ENCODE measurements at regions not wholly inside any gene's neighbourhood (a gene's known extent, or its start where the extent isn't known, plus 50 kb on each side); places are given as distances from the start of the nearest gene placed in this dataset.

DNA sequence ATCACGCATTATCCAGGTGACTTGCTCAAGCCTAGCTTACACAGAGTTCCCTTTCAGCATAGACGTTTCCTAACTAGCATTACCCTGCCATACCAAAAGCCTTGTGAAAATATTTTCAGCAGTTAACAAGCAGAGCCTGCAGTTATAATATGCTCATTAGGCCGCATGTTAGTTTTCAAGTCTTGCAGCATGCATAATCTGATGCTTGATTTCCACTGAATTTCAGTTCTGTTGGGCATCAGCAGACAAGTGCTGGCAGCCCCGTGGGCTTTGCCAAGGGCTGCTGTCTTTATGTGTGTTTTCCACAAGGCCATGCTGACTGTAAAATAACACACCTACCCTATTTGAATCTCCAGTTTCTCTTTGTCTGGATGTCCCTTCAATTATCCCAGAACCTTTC lies 491.0 kb upstream of the WWC1 start:
- H3K4me1 ChIP-seq (ENCODE audit: control insufficient read depth, insufficient read depth, low read length) = no peaks in the 10 kb centered on the region
- SMC1A ChIA-PET (ENCODE audit: uncharacterized antibody, unreplicated experiment) = no interaction called here
- intact Hi-C loops (cut with micrococcal nuclease; ENCODE audit: unreplicated experiment) (no loop called here), in situ Hi-C loops (cut with MboI) (no loop called here)
- H2AFZ ChIP-seq (ENCODE audit: control insufficient read depth, low read depth, low read length) = no peak overlapping the region
- no TSS peak for BruUV-seq (replicated peaks)
- no peak overlapping the region for H3K4me2 ChIP-seq (ENCODE audit: control insufficient read depth, insufficient read depth)
- DNase-seq (ENCODE audit: low read depth, low spot score) (no peak), ATAC-seq (no peak), FAIRE-seq (no peak)
- no peak overlapping the region for H3K27ac ChIP-seq (ENCODE audit: control insufficient read depth, insufficient read depth)
- no peaks in the 10 kb centered on the region for H3K9me3 ChIP-seq (replicated peaks; ENCODE audit: control insufficient read depth, insufficient read depth, low read length)
- RAD21 ChIA-PET (ENCODE audit: unreplicated experiment) = no interaction called here
- no peaks in the 10 kb centered on the region for H3K36me3 ChIP-seq (ENCODE audit: control insufficient read depth in 2 of 2, insufficient read depth in 2 of 2, low read length in 1 of 2)
- TF ChIP-seq RELA (IDR thresholded peaks at IDR 0.05; ENCODE audit: borderline replicate concordance, partially characterized antibody) (no peak), ZNF24 (IDR thresholded peaks at IDR 0.05) (no peak)
- H3K9ac ChIP-seq (ENCODE audit: control insufficient read depth, insufficient read depth, low read length) = no peak overlapping the region
- H3K79me2 ChIP-seq (ENCODE audit: control insufficient read depth, insufficient read depth, low read length) = no peaks in the 10 kb centered on the region
- no peak overlapping the region for H3K4me3 ChIP-seq
- POLR2A ChIA-PET = no interaction called here
- 36% methylated on average over 4 of the region's 4 CpGs for WGBS (ENCODE audit: insufficient coverage, insufficient replicate concordance, low lambda C conversion rate, missing lambda C conversion rate)
- CTCF ChIA-PET = no interaction called here
- H3K27me3 ChIP-seq (replicated peaks in 1 of 2; ENCODE audit: control insufficient read depth in 2 of 2, insufficient read depth in 2 of 2, low read length in 1 of 2) = no peaks in the 10 kb centered on the region; a peak in 2 of 4 replicates
- H4K20me1 ChIP-seq (ENCODE audit: control insufficient read depth, insufficient read depth) = no peaks in the 10 kb centered on the region

DNA sequence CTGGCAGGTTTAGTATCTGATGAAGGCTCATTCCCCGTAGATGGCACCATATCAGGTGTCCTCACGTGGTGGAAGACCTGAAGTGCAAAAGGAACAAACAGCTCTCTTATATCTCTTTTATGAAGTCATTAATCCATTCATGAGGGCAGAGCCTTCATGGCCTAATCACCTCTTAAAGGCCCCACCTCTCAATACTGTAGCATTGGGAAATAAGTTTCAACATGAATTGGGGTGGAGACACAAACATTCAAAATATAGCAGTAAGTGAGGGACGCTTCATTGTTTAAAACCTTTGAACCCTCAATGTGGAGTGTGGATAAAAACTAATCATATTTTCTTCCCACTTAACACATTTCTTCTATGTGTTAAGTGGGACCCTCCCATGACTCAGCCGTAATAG lies 489.4 kb upstream of the WWC1 start:
- ChIA-PET RAD21 (ENCODE audit: unreplicated experiment) (no interaction called here), SMC1A (ENCODE audit: uncharacterized antibody, unreplicated experiment) (interaction anchor here (1.1 kb wide), 1 partner anchor 10 kb away, joined by 3 read pairs; no protein-coding TSS in a partner anchor), CTCF (interaction anchor here (1.1 to 1.3 kb wide), 2 partner anchors 17 to 19 kb away, joined by 3 read pairs; no protein-coding TSS in a partner anchor), POLR2A (no interaction called here)
- H3K9me3 ChIP-seq (replicated peaks; ENCODE audit: control insufficient read depth, insufficient read depth, low read length) = no peaks in the 10 kb centered on the region
- no peak overlapping the region for H3K27ac ChIP-seq (ENCODE audit: control insufficient read depth, insufficient read depth)
- no peaks in the 10 kb centered on the region for H4K20me1 ChIP-seq (ENCODE audit: control insufficient read depth, insufficient read depth)
- H3K36me3 ChIP-seq (ENCODE audit: control insufficient read depth in 2 of 2, insufficient read depth in 2 of 2, low read length in 1 of 2) = no peaks in the 10 kb centered on the region
- H3K79me2 ChIP-seq (ENCODE audit: control insufficient read depth, insufficient read depth, low read length) = no peaks in the 10 kb centered on the region
- H3K27me3 ChIP-seq (replicated peaks in 1 of 2; ENCODE audit: control insufficient read depth in 2 of 2, insufficient read depth in 2 of 2, low read length in 1 of 2) = no peaks in the 10 kb centered on the region; a peak in 1 of 4 replicates
- in situ Hi-C loops (cut with MboI) (no loop called here), intact Hi-C loops (cut with micrococcal nuclease; ENCODE audit: unreplicated experiment) (no loop called here)
- no peak overlapping the region for H3K4me2 ChIP-seq (ENCODE audit: control insufficient read depth, insufficient read depth)
- DNase-seq (ENCODE audit: low read depth, low spot score) = no peak
- no peak for TF ChIP-seq HDAC6 (IDR thresholded peaks at IDR 0.05; ENCODE audit: unreplicated experiment)
- TF ChIP-seq IKZF2 (IDR thresholded peaks at IDR 0.05) = no peak
- no peak for TF ChIP-seq CBX3 (IDR thresholded peaks at IDR 0.05; ENCODE audit: borderline replicate concordance, low read depth)
- TF ChIP-seq, protein P1, sequence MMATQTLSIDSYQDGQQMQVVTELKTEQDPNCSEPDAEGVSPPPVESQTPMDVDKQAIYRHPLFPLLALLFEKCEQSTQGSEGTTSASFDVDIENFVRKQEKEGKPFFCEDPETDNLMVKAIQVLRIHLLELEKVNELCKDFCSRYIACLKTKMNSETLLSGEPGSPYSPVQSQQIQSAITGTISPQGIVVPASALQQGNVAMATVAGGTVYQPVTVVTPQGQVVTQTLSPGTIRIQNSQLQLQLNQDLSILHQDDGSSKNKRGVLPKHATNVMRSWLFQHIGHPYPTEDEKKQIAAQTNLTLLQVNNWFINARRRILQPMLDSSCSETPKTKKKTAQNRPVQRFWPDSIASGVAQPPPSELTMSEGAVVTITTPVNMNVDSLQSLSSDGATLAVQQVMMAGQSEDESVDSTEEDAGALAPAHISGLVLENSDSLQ (IDR thresholded peaks at IDR 0.05) = no peak
- no peak for TF ChIP-seq ZNF217 (IDR thresholded peaks at IDR 0.05)
- TF ChIP-seq ZBTB11 (CRISPR knock-in tag; IDR thresholded peaks at IDR 0.05) = no peak
- no peak for TF ChIP-seq SPI1 (IDR thresholded peaks at IDR 0.05; ENCODE audit: borderline replicate concordance, insufficient read depth, low read depth, low read length)
- TF ChIP-seq TBL1XR1 (IDR thresholded peaks at IDR 0.05; ENCODE audit: low read depth, low read length) = no peak
- no peak for TF ChIP-seq ZSCAN29 (IDR thresholded peaks at IDR 0.05)
- no peak for TF ChIP-seq JUND (IDR thresholded peaks at IDR 0.05; ENCODE audit: low read depth, low read length)
- TF ChIP-seq TAF1 (IDR thresholded peaks at IDR 0.05; ENCODE audit: borderline replicate concordance, low read depth, low read length) = no peak
- no peak for TF ChIP-seq NRF1 (conservative IDR thresholded peaks at IDR 0.05; ENCODE audit: low read depth, low read length)
- no peak for TF ChIP-seq HDGF (IDR thresholded peaks at IDR 0.05)
- TF ChIP-seq RBBP5 (conservative IDR thresholded peaks at IDR 0.05) = no peak
- H3K9ac ChIP-seq (ENCODE audit: control insufficient read depth, insufficient read depth, low read length) = no peak overlapping the region
- no peaks in the 10 kb centered on the region for H3K4me1 ChIP-seq (ENCODE audit: control insufficient read depth, insufficient read depth, low read length)
- BruUV-seq (replicated peaks) = no TSS peak
- no peak for FAIRE-seq
- no peak overlapping the region for H2AFZ ChIP-seq (ENCODE audit: control insufficient read depth, low read depth, low read length)
- H3K4me3 ChIP-seq = no peak overlapping the region
- no peak for ATAC-seq
- 63% methylated on average over 4 of the region's 4 CpGs for WGBS (ENCODE audit: insufficient coverage, insufficient replicate concordance, low lambda C conversion rate, missing lambda C conversion rate)

Measured in GM12878 (cell line).